ENCODE measurements at regions not wholly inside any gene's neighbourhood (a gene's known extent, or its start where the extent isn't known, plus 50 kb on each side); places are given as distances from the start of the nearest gene placed in this dataset.

DNA sequence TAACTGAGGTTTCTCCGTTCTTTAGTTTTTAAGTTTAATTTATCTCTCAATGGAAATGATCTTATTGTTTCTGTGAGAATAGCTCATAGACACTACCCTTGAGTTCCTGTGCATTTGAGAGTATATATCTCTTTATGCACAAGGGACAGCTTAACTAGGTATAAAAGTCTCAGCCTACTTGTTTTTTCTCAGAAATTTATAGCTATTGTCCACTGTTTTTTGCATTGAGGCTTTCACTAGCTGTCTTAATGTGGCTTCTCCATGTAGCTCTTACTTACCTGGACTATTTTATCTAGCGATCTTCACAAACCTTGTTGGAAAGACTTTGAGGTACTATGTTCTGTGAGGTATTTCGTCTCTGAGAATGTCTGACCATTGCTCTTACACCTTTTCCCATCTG, 153.9 kb upstream of the RTL1 start (continued):
- no peak for TF ChIP-seq SIN3A (IDR thresholded peaks at IDR 0.05; ENCODE audit: borderline replicate concordance, low read depth, low read length)
- no peak for TF ChIP-seq FOXJ3 (CRISPR knock-in tag; IDR thresholded peaks at IDR 0.05)
- no peak for TF ChIP-seq MXI1 (IDR thresholded peaks at IDR 0.05; ENCODE audit: low read depth, low read length)
- TF ChIP-seq, protein P1, sequence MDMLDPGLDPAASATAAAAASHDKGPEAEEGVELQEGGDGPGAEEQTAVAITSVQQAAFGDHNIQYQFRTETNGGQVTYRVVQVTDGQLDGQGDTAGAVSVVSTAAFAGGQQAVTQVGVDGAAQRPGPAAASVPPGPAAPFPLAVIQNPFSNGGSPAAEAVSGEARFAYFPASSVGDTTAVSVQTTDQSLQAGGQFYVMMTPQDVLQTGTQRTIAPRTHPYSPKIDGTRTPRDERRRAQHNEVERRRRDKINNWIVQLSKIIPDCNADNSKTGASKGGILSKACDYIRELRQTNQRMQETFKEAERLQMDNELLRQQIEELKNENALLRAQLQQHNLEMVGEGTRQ (IDR thresholded peaks at IDR 0.05; ENCODE audit: borderline replicate concordance, low read depth, low read length) = no peak
- no peak for TF ChIP-seq TCF12 (IDR thresholded peaks at IDR 0.05)

DNA sequence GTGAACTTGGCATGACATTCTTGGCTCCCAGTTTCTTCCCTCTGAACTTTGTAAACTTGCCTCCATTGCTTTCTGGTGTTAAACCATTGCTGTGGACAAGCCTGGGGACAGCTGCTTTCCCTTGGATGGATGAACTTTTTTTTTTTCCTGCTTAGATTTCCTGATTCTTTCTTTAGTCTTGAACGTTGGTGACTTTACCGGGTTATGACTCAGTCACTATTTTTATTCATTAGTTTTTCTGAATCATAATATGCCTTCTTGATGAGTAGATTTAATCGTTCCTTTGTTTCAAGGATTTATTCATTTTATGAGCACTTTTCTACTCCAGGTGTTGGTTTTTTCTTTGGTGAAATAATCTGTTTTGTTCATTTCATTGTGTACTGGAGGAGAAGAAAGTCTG, 155.0 kb upstream of the RTL1 start:
- H3K4me2 ChIP-seq = no peak overlapping the region
- H3K4me3 ChIP-seq (ENCODE audit: low read depth in 2 of 2, low read length in 1 of 2) = no peak overlapping the region
- POLR2A ChIA-PET = no interaction called here

More for the DNA sequence above, 155.0 kb upstream of the RTL1 start:
- no peaks in the 10 kb centered on the region for H3K9me2 ChIP-seq
- H3F3A ChIP-seq (replicated peaks; ENCODE audit: insufficient read depth) = no peaks in the 10 kb centered on the region
- H4K20me1 ChIP-seq (ENCODE audit: insufficient read depth) = no peaks in the 10 kb centered on the region
- no peaks in the 10 kb centered on the region for H3K27me3 ChIP-seq (ENCODE audit: insufficient read depth)
- TF ChIP-seq RXRA (IDR thresholded peaks at IDR 0.05; ENCODE audit: borderline replicate concordance, low read depth) = no peak
- no peak for TF ChIP-seq ELF1 (IDR thresholded peaks at IDR 0.05)
- TF ChIP-seq GABPA (IDR thresholded peaks at IDR 0.05; ENCODE audit: low read depth) = no peak
- no peak for TF ChIP-seq FOXJ3 (CRISPR knock-in tag; IDR thresholded peaks at IDR 0.05)
- TF ChIP-seq GATA2 (CRISPR knock-in tag; IDR thresholded peaks at IDR 0.05) = no peak
- TF ChIP-seq CHD2 (IDR thresholded peaks at IDR 0.05; ENCODE audit: low read length, partially characterized antibody) = no peak
- no peak for TF ChIP-seq MXI1 (IDR thresholded peaks at IDR 0.05; ENCODE audit: low read depth, low read length)
- TF ChIP-seq, protein P2, sequence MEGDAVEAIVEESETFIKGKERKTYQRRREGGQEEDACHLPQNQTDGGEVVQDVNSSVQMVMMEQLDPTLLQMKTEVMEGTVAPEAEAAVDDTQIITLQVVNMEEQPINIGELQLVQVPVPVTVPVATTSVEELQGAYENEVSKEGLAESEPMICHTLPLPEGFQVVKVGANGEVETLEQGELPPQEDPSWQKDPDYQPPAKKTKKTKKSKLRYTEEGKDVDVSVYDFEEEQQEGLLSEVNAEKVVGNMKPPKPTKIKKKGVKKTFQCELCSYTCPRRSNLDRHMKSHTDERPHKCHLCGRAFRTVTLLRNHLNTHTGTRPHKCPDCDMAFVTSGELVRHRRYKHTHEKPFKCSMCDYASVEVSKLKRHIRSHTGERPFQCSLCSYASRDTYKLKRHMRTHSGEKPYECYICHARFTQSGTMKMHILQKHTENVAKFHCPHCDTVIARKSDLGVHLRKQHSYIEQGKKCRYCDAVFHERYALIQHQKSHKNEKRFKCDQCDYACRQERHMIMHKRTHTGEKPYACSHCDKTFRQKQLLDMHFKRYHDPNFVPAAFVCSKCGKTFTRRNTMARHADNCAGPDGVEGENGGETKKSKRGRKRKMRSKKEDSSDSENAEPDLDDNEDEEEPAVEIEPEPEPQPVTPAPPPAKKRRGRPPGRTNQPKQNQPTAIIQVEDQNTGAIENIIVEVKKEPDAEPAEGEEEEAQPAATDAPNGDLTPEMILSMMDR (IDR thresholded peaks at IDR 0.05) = no peak
- no peak for TF ChIP-seq SIN3A (IDR thresholded peaks at IDR 0.05; ENCODE audit: borderline replicate concordance, low read depth, low read length)
- TF ChIP-seq, protein P3, sequence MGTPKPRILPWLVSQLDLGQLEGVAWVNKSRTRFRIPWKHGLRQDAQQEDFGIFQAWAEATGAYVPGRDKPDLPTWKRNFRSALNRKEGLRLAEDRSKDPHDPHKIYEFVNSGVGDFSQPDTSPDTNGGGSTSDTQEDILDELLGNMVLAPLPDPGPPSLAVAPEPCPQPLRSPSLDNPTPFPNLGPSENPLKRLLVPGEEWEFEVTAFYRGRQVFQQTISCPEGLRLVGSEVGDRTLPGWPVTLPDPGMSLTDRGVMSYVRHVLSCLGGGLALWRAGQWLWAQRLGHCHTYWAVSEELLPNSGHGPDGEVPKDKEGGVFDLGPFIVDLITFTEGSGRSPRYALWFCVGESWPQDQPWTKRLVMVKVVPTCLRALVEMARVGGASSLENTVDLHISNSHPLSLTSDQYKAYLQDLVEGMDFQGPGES (IDR thresholded peaks at IDR 0.05; ENCODE audit: low read depth, low read length) = no peak
- no peak for TF ChIP-seq TCF12 (IDR thresholded peaks at IDR 0.05)
- no peak for TF ChIP-seq EZH2phosphoT487 (IDR thresholded peaks at IDR 0.05; ENCODE audit: borderline replicate concordance, low read depth)
- CTCF ChIA-PET = no interaction called here
- no peaks in the 10 kb centered on the region; the same call in 1 of the 2 replicates for H3K9me3 ChIP-seq
- H3K9ac ChIP-seq = no peak overlapping the region
- H2AFZ ChIP-seq (ENCODE audit: low read depth) = no peak overlapping the region
- no peaks in the 10 kb centered on the region for H3K4me1 ChIP-seq (ENCODE audit: control insufficient read depth in 1 of 2, insufficient read depth in 2 of 2, low read depth in 1 of 2, low read length in 1 of 2)
- DNase-seq = no peak
- no peaks in the 10 kb centered on the region for H3K79me2 ChIP-seq (ENCODE audit: insufficient read depth)
- WGBS (ENCODE audit: low lambda C conversion rate) = 18% methylated on average over 3 of the region's 3 CpGs
- H3K27ac ChIP-seq (ENCODE audit: low read depth in 2 of 2, low read length in 1 of 2) = no peak overlapping the region; a peak in 1 of 4 replicates
- no peaks in the 10 kb centered on the region for H3K36me3 ChIP-seq (replicated peaks in 1 of 2; ENCODE audit: control insufficient read depth in 1 of 2, insufficient read depth in 2 of 2, low read length in 1 of 2)

Measured in SK-N-SH (cell line).